ENCODE measurements at regions not wholly inside any gene's neighbourhood (a gene's known extent, or its start where the extent isn't known, plus 50 kb on each side); places are given as distances from the start of the nearest gene placed in this dataset.

DNA sequence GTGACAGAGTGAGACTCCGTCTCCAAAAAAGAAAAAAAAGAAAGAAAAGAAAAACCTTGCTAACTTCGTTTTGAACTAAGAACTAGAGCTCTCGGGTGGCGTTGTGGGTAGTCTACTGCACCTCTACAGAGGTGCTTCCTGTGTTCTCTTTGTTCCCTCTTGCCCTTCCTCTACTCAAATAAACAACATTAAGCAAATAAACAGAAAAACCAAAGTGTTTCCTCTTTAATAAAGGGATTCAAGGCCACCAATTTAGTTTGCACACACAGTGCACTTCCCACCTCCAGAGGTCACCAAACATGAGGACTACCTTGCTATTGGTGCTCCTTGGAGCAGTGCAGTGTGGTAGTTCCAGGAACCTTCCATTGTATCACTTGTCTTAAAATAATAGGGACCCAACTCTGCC is 354.2 kb upstream of the TBL1XR1 start:
- no peak overlapping the region for H3K4me3 ChIP-seq (ENCODE audit: low read length)
- TF ChIP-seq ZNF274 (IDR thresholded peaks at IDR 0.05; ENCODE audit: low read depth, low read length) = no peak

DNA sequence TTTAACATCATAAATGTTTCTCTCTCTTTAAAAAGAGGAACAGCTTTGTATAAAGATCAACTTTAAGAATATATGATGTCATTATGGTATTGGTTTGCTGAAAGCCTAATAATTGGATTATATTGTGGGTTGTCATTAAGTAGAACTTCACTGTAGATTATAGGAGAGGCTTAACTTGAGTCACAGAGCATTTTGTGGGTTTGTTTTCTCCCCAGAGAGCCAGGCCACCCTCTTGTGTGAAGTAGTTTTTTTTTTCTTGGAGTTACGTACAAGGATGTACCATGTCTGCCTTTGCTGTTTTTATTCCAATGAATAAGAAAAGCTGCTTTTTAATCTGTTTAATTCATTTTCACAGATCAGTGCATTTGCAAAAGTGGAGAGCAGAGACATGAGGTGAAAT is 354.8 kb upstream of the TBL1XR1 start:
- TF ChIP-seq ZNF274 (IDR thresholded peaks at IDR 0.05; ENCODE audit: low read depth, low read length) = no peak
- H3K4me3 ChIP-seq (ENCODE audit: low read length) = no peak overlapping the region

DNA sequence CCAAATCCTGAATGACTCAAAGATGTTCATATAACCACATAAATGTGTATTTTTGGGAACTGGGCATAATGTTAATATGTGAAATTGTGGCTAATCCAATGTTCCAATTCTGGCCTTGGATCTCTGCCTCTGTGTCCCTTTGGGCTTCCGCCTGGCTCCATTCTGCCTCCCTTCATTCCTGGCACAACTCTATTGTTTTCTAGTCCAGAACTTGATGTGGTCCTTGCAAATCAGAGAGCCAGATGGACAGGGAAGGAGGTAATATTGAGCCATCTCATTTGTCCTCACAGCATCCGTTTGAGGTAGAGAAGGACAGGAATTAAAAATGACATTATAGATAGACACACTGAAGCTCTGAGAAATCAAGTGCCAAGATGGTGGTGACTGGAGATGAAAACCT is 355.7 kb upstream of the TBL1XR1 start:
- TF ChIP-seq ZNF274 (IDR thresholded peaks at IDR 0.05; ENCODE audit: low read depth, low read length) = no peak

DNA sequence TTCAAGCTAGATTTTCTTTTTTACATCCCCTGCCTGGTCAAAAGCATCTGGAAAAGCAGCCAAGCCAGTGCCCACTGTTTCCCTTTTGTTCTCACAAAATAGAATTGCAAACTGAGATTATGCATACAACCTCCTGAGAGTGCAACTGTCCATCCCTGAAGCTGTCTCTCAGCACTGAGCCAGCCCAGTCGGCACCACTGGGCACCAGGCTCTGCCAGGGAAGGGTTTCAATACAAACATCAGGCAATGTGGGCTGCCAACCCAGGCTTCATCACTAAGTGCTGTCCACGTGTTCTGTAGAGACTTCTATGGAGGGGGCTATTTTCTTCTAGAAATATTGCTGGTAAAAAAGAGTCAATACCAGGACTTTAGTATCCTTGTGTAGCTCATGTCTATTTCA is 356.3 kb upstream of the TBL1XR1 start:
- H3K4me3 ChIP-seq (ENCODE audit: low read length) = no peak overlapping the region
- no peak for TF ChIP-seq ZNF274 (IDR thresholded peaks at IDR 0.05; ENCODE audit: low read depth, low read length)

More for the DNA sequence above, 355.7 kb upstream of the TBL1XR1 start:
- no peak overlapping the region for H3K4me3 ChIP-seq (ENCODE audit: low read length)

DNA sequence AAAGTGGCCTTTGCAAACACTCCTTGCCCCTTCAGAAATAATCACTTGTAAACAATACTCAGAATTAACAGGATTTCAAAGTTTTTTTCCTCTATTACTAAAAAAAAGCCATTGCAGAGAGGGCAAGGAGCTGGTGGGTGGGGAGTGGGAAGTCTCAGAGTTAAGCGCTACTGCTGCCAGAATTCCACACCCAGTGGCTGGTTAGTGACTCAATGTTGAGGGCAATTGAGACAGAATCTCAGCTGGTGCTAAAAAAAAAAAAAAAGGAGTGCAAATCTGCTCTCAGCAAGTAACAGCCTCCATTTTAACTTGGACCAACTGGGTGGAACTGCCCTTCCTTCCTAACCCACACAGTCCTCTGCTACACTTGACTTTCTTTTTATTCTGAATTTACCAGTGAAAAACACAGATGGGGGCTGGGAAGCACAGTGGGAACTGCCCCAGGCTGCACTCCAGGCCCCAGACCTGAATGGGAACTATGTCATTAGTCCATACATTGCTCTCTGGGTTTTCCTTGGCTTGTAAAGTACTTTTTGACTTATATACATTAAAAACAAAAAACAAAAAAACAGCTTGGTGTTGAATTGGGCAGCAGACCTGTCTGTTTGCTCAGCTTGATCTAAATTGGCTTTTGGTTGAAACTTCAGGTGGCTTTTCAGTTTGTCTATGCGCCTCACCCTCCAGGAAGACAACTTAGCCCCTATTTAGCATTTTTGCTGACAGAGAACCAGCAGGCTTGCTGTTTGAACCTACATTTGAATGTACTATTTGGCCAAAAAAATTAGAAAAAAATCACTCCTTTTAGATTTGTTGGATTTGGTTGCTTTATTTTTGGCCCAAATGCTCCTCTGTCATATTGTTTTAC is 357.8 kb upstream of the TBL1XR1 start:
- H3K4me3 ChIP-seq (ENCODE audit: low read length) = no peak overlapping the region
- no peak for TF ChIP-seq ZNF274 (IDR thresholded peaks at IDR 0.05; ENCODE audit: low read depth, low read length)

DNA sequence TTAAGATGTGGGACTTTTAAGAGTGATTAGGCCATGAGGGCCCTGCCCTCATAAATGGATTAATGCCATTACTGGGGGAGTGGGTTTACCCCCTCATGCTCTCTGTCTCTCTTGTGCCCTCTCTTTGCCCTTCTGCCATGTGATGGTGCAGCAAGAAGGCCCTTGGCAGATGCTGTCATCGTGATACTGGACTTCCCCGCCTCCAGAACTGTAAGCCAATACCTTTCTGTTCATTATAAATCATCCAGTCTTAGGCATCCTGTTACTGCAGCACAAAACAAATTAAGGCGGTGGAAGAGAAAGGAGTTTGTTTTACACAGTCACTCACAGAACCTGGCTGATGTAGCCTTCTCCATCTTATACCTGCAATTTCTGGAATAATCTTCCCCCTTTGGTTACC is 360.3 kb upstream of the TBL1XR1 start:
- TF ChIP-seq ZNF274 (IDR thresholded peaks at IDR 0.05; ENCODE audit: low read depth, low read length) = no peak
- H3K4me3 ChIP-seq (ENCODE audit: low read length) = no peak overlapping the region

DNA sequence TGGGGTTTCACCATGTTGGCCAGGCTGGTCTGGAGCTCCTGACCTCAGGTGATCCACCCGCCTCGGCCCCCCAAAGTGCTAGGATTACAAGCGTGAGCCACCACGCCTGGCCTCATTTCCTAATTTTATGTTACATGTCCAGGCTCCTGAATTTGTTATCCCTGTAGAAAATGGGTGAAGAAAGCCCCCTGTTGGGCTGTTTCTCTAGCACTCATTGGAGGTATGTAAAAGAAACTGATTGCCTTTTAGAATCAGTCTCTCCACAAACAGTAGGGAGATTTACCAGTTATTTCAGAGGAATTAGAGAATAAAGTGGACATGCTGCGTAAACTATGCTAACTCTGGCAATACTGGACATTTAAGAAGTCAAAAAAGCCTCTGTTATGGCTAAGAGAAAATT is 364.1 kb upstream of the TBL1XR1 start:
- no peak for TF ChIP-seq ZNF274 (IDR thresholded peaks at IDR 0.05; ENCODE audit: low read depth, low read length)
- H3K4me3 ChIP-seq (ENCODE audit: low read length) = no peak overlapping the region

DNA sequence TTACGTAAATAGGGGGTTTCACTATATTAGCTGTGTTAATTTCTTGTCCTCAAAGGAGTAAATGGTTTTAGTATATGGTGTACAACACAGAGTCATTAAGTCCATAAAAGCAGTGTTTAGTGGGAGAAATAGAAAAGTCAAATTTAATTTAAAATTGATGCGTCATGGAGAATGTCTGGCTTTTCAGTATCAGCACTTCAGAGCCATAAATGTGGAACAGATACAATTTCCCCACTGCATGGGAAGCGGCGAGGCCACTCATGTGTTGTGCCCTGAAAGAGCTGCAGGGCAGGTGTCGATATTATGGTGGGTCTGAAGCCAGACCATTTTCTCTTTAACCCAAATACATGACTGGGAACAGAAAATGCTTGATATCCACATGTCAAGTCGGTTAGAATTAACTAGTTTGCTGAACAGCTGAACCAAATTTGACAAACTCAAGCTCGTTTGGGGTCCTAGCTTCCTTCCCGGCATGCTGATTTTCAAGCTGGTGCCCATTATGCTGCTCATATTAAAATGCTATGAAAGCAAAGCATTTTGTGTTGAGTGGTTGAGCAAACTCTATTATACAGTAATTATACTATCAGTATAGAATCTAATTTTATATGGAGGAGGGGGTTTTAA is 364.6 kb upstream of the TBL1XR1 start:
- H3K4me3 ChIP-seq (ENCODE audit: low read length) = no peak overlapping the region
- TF ChIP-seq ZNF274 (IDR thresholded peaks at IDR 0.05; ENCODE audit: low read depth, low read length) = no peak

DNA sequence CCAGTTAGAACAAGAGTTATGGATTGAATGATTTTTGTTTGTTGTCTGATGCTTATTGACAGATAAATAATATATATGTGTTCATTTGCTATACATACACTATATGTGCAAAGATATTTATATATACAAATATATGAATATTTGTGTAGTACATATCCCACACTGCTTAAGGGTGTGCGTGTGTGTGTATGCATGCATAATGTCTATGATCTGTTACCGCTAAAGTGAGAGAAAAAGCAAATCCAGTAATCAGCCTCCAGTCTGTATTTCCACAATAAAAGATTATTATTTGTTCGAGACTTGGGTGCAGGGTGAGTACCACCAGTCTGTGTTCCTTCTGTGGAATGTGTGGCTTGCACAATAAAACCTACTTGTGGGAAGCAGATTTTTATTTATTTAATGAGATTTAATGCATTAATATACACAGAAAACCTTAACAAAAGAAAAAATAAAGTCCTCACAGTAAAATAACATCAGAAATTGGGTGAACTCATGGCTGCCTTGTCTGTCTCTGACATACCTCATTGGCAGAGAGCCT is 366.0 kb upstream of the TBL1XR1 start:
- no peak for TF ChIP-seq ZNF274 (IDR thresholded peaks at IDR 0.05; ENCODE audit: low read depth, low read length)
- no peak overlapping the region for H3K4me3 ChIP-seq (ENCODE audit: low read length)

DNA sequence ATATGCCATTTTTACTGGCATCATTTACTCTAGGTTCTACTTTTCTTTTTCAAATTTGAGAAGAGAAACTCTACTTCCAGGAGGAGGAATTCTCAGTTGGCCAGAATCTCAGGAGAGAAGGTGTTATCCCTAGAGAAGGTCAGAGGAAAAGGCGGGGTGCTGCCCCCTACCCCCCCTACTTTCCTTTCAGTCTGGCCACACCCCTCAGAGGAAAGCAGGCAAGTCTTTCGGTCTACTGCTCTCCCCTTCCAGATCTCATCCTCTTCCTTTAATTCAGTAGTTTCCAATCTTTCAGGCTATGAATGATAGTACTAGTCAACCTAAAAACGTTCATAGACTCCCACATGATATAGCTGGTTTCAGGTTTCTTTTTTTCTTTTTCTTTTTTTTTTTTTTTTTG is 366.5 kb upstream of the TBL1XR1 start:
- no peak for TF ChIP-seq ZNF274 (IDR thresholded peaks at IDR 0.05; ENCODE audit: low read depth, low read length)
- no peak overlapping the region for H3K4me3 ChIP-seq (ENCODE audit: low read length)

DNA sequence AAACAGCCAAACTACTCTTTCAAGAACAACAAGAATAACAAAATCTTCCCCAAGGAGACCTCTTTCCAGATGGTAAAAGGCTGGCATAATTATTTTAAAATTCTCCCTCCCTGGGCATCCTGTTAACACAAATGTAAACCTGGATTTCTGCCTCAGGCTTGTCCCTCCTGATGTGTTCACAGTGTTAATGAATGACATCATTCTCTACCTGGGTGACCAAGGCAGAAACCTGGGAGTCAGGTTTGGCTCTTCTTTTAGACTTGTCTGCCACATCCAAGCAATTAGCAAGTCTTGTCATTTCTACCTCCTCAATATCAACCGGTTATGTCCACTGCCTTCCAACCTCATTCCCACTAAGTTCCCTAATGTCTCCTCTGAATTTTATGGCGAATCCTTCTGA is 368.7 kb upstream of the TBL1XR1 start:
- no peak overlapping the region for H3K4me3 ChIP-seq (ENCODE audit: low read length)
- TF ChIP-seq ZNF274 (IDR thresholded peaks at IDR 0.05; ENCODE audit: low read depth, low read length) = no peak

DNA sequence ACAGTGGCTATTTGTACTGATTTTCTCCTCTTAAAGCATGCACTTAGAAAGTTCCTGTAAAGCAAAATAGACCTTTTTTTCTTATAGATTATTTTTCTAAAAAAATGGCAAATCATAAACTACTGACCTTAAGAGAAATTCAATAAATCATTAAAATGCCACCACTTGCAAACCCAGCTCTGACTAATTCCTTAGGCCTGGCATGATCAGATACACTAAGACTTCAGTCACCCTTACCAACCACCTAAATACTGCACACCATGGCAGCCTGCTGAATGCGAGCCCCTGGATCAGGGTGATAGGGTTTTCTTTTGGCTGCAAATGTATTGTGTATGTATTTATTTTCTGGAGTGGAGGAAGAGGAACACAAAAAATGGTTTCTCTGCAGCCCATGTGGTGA is 370.6 kb upstream of the TBL1XR1 start:
- no peak for TF ChIP-seq ZNF274 (IDR thresholded peaks at IDR 0.05; ENCODE audit: low read depth, low read length)
- no peak overlapping the region for H3K4me3 ChIP-seq (ENCODE audit: low read length)

DNA sequence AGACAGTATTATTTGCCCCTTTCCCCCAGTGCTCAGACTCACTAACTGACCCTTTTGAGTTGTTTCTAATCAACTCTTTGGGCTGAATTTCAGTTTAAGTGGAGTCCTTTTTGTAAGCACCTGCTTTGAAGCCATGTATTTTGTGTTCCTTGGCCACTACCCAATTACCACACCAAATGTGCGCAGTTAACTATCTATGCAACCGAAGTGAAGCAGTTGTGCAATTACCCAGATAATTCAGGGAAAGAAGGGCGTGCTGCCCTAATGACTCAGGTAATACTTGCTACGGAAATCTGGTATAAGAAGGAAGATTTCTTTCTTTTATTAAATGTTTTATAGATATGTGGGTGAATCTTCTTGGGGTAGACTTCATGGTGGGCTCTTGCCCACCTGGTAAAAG is 371.9 kb upstream of the TBL1XR1 start:
- TF ChIP-seq ZNF274 (IDR thresholded peaks at IDR 0.05; ENCODE audit: low read depth, low read length) = no peak
- no peak overlapping the region for H3K4me3 ChIP-seq (ENCODE audit: low read length)

DNA sequence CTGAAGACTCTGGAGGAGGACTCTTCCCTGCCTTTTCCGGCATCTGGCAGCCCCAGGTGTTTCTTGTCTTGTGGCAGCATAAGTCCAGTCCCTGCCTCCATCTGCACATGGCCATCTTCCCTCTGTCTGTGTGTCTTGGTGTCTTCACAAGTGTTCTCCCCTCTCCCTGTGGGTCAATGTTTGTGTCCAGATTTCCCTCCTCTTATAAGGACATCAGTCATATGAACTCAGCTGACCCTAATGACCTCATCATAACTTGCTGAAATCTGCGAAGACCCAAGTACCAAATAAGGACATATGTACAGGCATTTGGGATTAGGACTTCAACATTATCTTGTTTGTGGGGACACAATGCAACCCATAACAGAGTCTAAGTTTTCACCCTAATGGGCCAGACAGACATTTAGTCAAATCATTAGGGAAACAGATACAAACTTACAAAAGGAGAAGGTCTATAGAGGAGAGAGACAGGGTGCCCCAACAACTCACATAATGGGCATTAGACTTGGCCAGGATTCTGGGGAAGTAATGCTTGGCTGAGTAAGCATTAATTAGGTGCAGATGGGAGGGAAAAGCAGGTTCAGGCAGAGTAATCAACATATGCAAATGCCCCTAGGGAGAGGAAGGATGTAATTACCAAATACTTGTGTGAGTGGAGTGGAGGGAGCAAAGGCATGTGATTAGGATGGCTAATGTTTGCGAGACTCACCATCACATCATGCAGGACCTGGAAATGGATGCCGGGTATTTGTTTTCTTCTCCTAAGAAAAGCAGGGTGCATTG is 372.8 kb upstream of the TBL1XR1 start:
- TF ChIP-seq ZNF274 (IDR thresholded peaks at IDR 0.05; ENCODE audit: low read depth, low read length) = no peak
- no peak overlapping the region for H3K4me3 ChIP-seq (ENCODE audit: low read length)

Measured in GM08714 (cell line).